Naive thymus-derived CD4-positive, alpha-beta T cell (primary cell): ENCODE measurements at regions not wholly inside any gene's neighbourhood (a gene's known extent, or its start where the extent isn't known, plus 50 kb on each side); places are given as distances from the start of the nearest gene placed in this dataset.

Experiments
- ATAC-seq: fragments of 150-1000 bp; cut with Tn5 transposase; 2 replicates; pipeline ENCODE4 v1.10.0; 2021; ENCODE audit warnings: mild to moderate bottlenecking, moderate library complexity
- CTCF ChIA-PET: fragments of 350-600 bp; sonication (Branson Sonifier 250); formaldehyde crosslinking; loops from one replicate; lab custom pipeline; 2021; ENCODE audit warnings: antibody characterized with exemption; lab: Charles Lee
- POLR2A ChIA-PET: fragments of 350-600 bp; sonication (Branson Sonifier 250); formaldehyde crosslinking; loops from one replicate; lab custom pipeline; 2021; ENCODE audit warnings: antibody characterized with exemption, inconsistent platforms; lab: Charles Lee
- DNase-seq, 9 donors: peaks; one replicate each; pipeline versions ENCODE4 v3.0.0 to v3.0.0-alpha.2; 2020 to 2022; ENCODE audit warnings: mixed read lengths in 1 of 9
- H3K27ac ChIP-seq: one replicate; pipeline ENCODE4 v1.7.0; 2013; ENCODE audit warnings: mild to moderate bottlenecking, low read depth, low read length, moderate library complexity
- H3K27me3 ChIP-seq, 2 donors: one replicate each; pipeline ENCODE4 v1.7.0; 2013; ENCODE audit warnings: low read length in 2 of 2, mild to moderate bottlenecking in 2 of 2, moderate library complexity in 2 of 2; ENCODE audit not compliant: control insufficient read depth in 2 of 2, insufficient read depth in 2 of 2
- H3K36me3 ChIP-seq, 3 experiments: 1 replicate in 2 of 3; 2 replicates in 1 of 3; pipeline ENCODE4 v1.7.0; 2013; ENCODE audit warnings: low read length in 3 of 3, mild to moderate bottlenecking in 3 of 3, moderate library complexity in 1 of 3; ENCODE audit not compliant: insufficient read depth in 3 of 3, control insufficient read depth in 2 of 3
- H3K4me1 ChIP-seq, 2 donors: one replicate each; pipeline ENCODE4 v1.7.0; 2013; ENCODE audit warnings: low read length in 2 of 2, mild to moderate bottlenecking in 2 of 2, moderate library complexity in 1 of 2; ENCODE audit not compliant: control insufficient read depth in 2 of 2, insufficient read depth in 2 of 2
- H3K4me3 ChIP-seq: 2 replicates; pipeline ENCODE4 v1.7.0; 2013; ENCODE audit warnings: mild to moderate bottlenecking, low read length
- H3K9me3 ChIP-seq, 3 experiments: 1 replicate in 2 of 3; 2 replicates in 1 of 3; pipeline ENCODE4 v1.7.0; 2013; ENCODE audit warnings: low read length in 3 of 3; ENCODE audit not compliant: control insufficient read depth in 2 of 3
- H3K27ac Mint-ChIP-seq, 9 donors: one replicate each; pipeline ENCODE4 v1.8.0; 2020 to 2022; ENCODE audit warnings: mixed read lengths in 9 of 9, mild to moderate bottlenecking in 8 of 9, moderate library complexity in 5 of 9, inconsistent platforms in 2 of 9
- H3K27me3 Mint-ChIP-seq, 5 donors: one replicate each; pipeline ENCODE4 v1.8.0; 2021 to 2022; ENCODE audit warnings: mixed read lengths in 5 of 5, mild to moderate bottlenecking in 1 of 5
- H3K36me3 Mint-ChIP-seq, 5 donors: one replicate each; pipeline ENCODE4 v1.8.0; 2020 to 2022; ENCODE audit warnings: mixed read lengths in 5 of 5, mild to moderate bottlenecking in 3 of 5, inconsistent platforms in 1 of 5
- H3K4me1 Mint-ChIP-seq, 7 donors: one replicate each; pipeline ENCODE4 v1.8.0; 2020 to 2022; ENCODE audit warnings: mixed read lengths in 7 of 7, mild to moderate bottlenecking in 3 of 7, inconsistent platforms in 1 of 7
- H3K4me3 Mint-ChIP-seq, 10 donors: one replicate each; pipeline ENCODE4 v1.8.0; 2020 to 2022; ENCODE audit warnings: mild to moderate bottlenecking in 10 of 10, mixed read lengths in 10 of 10, moderate library complexity in 6 of 10, inconsistent platforms in 2 of 10
- H3K9me3 Mint-ChIP-seq, 11 donors: one replicate each; pipeline ENCODE4 v1.8.0; 2020 to 2022; ENCODE audit warnings: mixed read lengths in 11 of 11, mild to moderate bottlenecking in 4 of 11, inconsistent platforms in 1 of 11, moderate library complexity in 1 of 11
- intact Hi-C, 2 donors: fragments of 100-400 bp; cut with micrococcal nuclease; formaldehyde crosslinking; loops; one replicate each; pipeline ENCODE4 v1.15.1; 2023

GRCh38 chr17:15076991-15077663, 188.0 kb downstream of the PMP22 start:
- intact Hi-C loops, result no loop called here
- POLR2A ChIA-PET, result no interaction called here
- Histone ChIP-seq H3K4me1 (no peaks in the 10 kb centered on the region), H3K9me3 (no peaks in the 10 kb centered on the region), H3K27me3 (no peaks in the 10 kb centered on the region), H3K27ac (no peak overlapping the region), H3K4me3 (no peak overlapping the region), H3K36me3 (no peaks in the 10 kb centered on the region)
- no peak for DNase-seq
- peaks cover 0 to 7% (median 0%) of the 10 kb centered on the region in 11 donors for H3K9me3 Mint-ChIP-seq
- H3K4me1 Mint-ChIP-seq, result no peaks in the 10 kb centered on the region
- no peak overlapping the region for H3K27ac Mint-ChIP-seq
- H3K36me3 Mint-ChIP-seq, result no peaks in the 10 kb centered on the region
- CTCF ChIA-PET, result no interaction called here
- no peak overlapping the region for H3K4me3 Mint-ChIP-seq
- ATAC-seq, result no peak
- peaks cover 0 to 21% (median 10%) of the 10 kb centered on the region in 5 donors for H3K27me3 Mint-ChIP-seq

GRCh38 chr17:15051933-15052332, 213.2 kb downstream of the PMP22 start:
- DNase-seq, result no peak
- CTCF ChIA-PET, result no interaction called here
- H3K9me3 ChIP-seq, result no peaks in the 10 kb centered on the region
- H3K36me3 ChIP-seq, result no peaks in the 10 kb centered on the region
- Mint-ChIP-seq H3K4me3 (no peak overlapping the region), H3K36me3 (no peaks in the 10 kb centered on the region), H3K4me1 (no peaks in the 10 kb centered on the region), H3K27me3 (peaks cover 7 to 48% (median 28%) of the 10 kb centered on the region in 5 donors), H3K27ac (no peak overlapping the region), H3K9me3 (peaks cover 0 to 11% (median 0%) of the 10 kb centered on the region in 11 donors)
- POLR2A ChIA-PET, result no interaction called here
- no peaks in the 10 kb centered on the region for H3K4me1 ChIP-seq
- no peak overlapping the region for H3K4me3 ChIP-seq
- intact Hi-C loops, result no loop called here
- no peak overlapping the region for H3K27ac ChIP-seq
- ATAC-seq, result no peak
- H3K27me3 ChIP-seq, result no peaks in the 10 kb centered on the region

GRCh38 chr17:15049795-15050160, 215.3 kb downstream of the PMP22 start:
- Histone ChIP-seq H3K27me3 (no peaks in the 10 kb centered on the region), H3K4me1 (no peaks in the 10 kb centered on the region), H3K36me3 (no peaks in the 10 kb centered on the region), H3K4me3 (no peak overlapping the region), H3K27ac (no peak overlapping the region), H3K9me3 (no peaks in the 10 kb centered on the region)
- ChIA-PET CTCF (no interaction called here), POLR2A (no interaction called here)
- H3K4me3 Mint-ChIP-seq, result no peak overlapping the region
- H3K27me3 Mint-ChIP-seq, result peaks cover 7 to 41% (median 27%) of the 10 kb centered on the region in 5 donors
- H3K9me3 Mint-ChIP-seq, result peaks cover 0 to 8% (median 0%) of the 10 kb centered on the region in 11 donors
- ATAC-seq (no peak), DNase-seq (no peak)
- no peak overlapping the region for H3K27ac Mint-ChIP-seq
- no peaks in the 10 kb centered on the region for H3K36me3 Mint-ChIP-seq
- no peaks in the 10 kb centered on the region for H3K4me1 Mint-ChIP-seq
- intact Hi-C loops, result no loop called here

GRCh38 chr17:15048933-15049794, 216.0 kb downstream of the PMP22 start:
- CTCF ChIA-PET, result no interaction called here

GRCh38 chr17:15048381-15048780, 216.7 kb downstream of the PMP22 start:
- CTCF ChIA-PET, result no interaction called here
- POLR2A ChIA-PET, result no interaction called here

More at GRCh38 chr17:15048933-15049794, 216.0 kb downstream of the PMP22 start:
- Histone ChIP-seq H3K4me3 (no peak overlapping the region), H3K9me3 (no peaks in the 10 kb centered on the region), H3K4me1 (no peaks in the 10 kb centered on the region), H3K27me3 (no peaks in the 10 kb centered on the region), H3K36me3 (no peaks in the 10 kb centered on the region), H3K27ac (no peak overlapping the region)
- intact Hi-C loops, result no loop called here
- H3K9me3 Mint-ChIP-seq, result peaks cover 0 to 5% (median 0%) of the 10 kb centered on the region in 11 donors
- no peak for ATAC-seq
- POLR2A ChIA-PET, result no interaction called here
- no peak for DNase-seq
- no peaks in the 10 kb centered on the region for H3K4me1 Mint-ChIP-seq
- H3K27ac Mint-ChIP-seq, result no peak overlapping the region
- no peak overlapping the region for H3K4me3 Mint-ChIP-seq
- no peaks in the 10 kb centered on the region for H3K36me3 Mint-ChIP-seq
- H3K27me3 Mint-ChIP-seq, result peaks cover 7 to 46% (median 24%) of the 10 kb centered on the region in 5 donors

GRCh38 chr17:15042311-15042710, 222.8 kb downstream of the PMP22 start:
- no peaks in the 10 kb centered on the region for H3K9me3 ChIP-seq
- ChIA-PET CTCF (no interaction called here), POLR2A (no interaction called here)
- intact Hi-C loops, result no loop called here
- Mint-ChIP-seq H3K4me3 (no peak overlapping the region), H3K27me3 (peaks cover 0 to 14% (median 9%) of the 10 kb centered on the region in 5 donors), H3K36me3 (no peaks in the 10 kb centered on the region), H3K4me1 (no peaks in the 10 kb centered on the region), H3K9me3 (peaks cover 0 to 2% (median 0%) of the 10 kb centered on the region in 11 donors), H3K27ac (no peak overlapping the region)
- no peak for ATAC-seq
- no peaks in the 10 kb centered on the region for H3K36me3 ChIP-seq
- H3K27me3 ChIP-seq, result no peaks in the 10 kb centered on the region
- H3K4me1 ChIP-seq, result no peaks in the 10 kb centered on the region
- H3K27ac ChIP-seq, result no peak overlapping the region
- no peak overlapping the region for H3K4me3 ChIP-seq
- DNase-seq, result no peak

More at GRCh38 chr17:15048381-15048780, 216.7 kb downstream of the PMP22 start:
- H3K36me3 ChIP-seq, result no peaks in the 10 kb centered on the region
- H3K9me3 ChIP-seq, result no peaks in the 10 kb centered on the region
- H3K4me3 Mint-ChIP-seq, result no peak overlapping the region
- no peaks in the 10 kb centered on the region for H3K36me3 Mint-ChIP-seq
- peaks cover 0 to 5% (median 0%) of the 10 kb centered on the region in 11 donors for H3K9me3 Mint-ChIP-seq
- no peaks in the 10 kb centered on the region for H3K4me1 Mint-ChIP-seq
- H3K27ac ChIP-seq, result no peak overlapping the region
- DNase-seq (no peak), ATAC-seq (no peak)
- H3K4me1 ChIP-seq, result no peaks in the 10 kb centered on the region
- no peak overlapping the region for H3K27ac Mint-ChIP-seq
- H3K27me3 Mint-ChIP-seq, result peaks cover 7 to 44% (median 22%) of the 10 kb centered on the region in 5 donors
- no peak overlapping the region for H3K4me3 ChIP-seq
- H3K27me3 ChIP-seq, result no peaks in the 10 kb centered on the region
- intact Hi-C loops, result no loop called here
